ENCODE measurements at regions not wholly inside any gene's neighbourhood (a gene's known extent, or its start where the extent isn't known, plus 50 kb on each side); places are given as distances from the start of the nearest gene placed in this dataset.
"Not testable (repeated sequence)": the region's sequence is repeated elsewhere in the genome, so short reads cannot be mapped to it uniquely, and the experiment has no call there.

DNA sequence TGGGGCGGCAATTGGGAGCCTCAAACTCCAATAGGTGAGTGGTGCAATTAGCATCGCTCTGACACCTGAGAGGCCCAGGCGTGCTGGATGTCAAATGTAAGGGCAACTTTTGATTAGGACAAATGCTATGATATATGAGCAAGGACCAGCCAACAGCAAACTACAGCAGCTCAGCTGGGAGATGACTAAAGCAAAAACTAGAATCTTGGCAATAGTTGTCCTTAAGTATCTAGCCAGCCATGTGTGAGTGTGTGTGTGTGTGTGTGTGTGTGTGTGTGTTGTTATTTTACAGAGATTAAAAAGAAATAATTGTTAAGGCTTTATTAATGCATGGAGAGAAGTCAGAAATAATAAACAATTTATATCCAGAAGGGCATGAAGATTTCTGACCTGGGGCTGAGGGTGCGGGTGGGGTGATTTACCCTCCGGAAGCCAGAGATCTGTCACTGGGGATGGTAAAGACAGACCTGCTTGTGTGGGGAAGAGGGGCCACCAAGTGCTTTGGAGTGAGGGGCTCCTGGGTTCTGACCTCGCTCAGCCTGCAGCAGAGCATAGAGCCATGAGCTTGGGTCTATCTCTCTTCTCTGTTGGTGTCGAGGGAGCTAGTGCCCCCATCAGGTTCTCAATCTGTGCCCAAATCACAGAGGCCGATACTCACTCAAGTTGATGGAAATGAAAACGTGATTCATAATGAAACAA is 77.3 kb downstream of the EMX2 start:
- H3K4me1 ChIP-seq (ENCODE audit: insufficient read depth, low read length), result no peaks in the 10 kb centered on the region

DNA sequence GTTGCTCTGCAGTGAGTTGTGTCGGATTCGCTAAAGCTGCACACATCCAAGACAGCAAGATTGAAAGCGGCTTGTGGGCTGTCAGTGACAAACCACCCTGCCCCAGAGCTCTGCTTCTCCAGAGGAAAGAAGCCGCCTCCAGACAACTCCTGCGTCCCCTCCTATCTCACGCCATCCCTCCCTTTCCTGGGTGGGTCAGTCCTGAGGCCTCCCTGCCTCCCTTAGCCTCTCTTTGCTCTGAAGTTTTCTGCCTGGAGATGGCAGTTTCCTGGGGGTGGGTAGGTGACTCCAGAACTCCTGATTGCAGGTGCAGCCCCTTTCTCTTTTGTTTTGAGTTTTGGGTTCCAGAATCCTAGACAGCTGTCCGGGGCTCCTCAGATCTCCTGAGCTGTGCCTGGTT is 78.7 kb downstream of the EMX2 start:
- Histone ChIP-seq H3K27ac (ENCODE audit: low read length) (no peak overlapping the region), H3K27me3 (ENCODE audit: insufficient read depth, low read length) (no peaks in the 10 kb centered on the region), H3K4me3 (ENCODE audit: low read length) (no peak overlapping the region), H3K36me3 (ENCODE audit: insufficient read depth, low read depth, low read length) (no peaks in the 10 kb centered on the region), H3K4me1 (ENCODE audit: insufficient read depth, low read length) (no peaks in the 10 kb centered on the region), H3K9ac (ENCODE audit: low read depth, low read length) (no peak overlapping the region), H3K9me3 (ENCODE audit: insufficient read depth, low read depth, low read length) (no peaks in the 10 kb centered on the region)

More for the DNA sequence above, 77.3 kb downstream of the EMX2 start:
- Histone ChIP-seq H3K9me3 (ENCODE audit: insufficient read depth, low read depth, low read length) (no peaks in the 10 kb centered on the region), H3K27ac (ENCODE audit: low read length) (no peak overlapping the region), H3K9ac (ENCODE audit: low read depth, low read length) (no peak overlapping the region), H3K27me3 (ENCODE audit: insufficient read depth, low read length) (no peaks in the 10 kb centered on the region), H3K4me3 (ENCODE audit: low read length) (no peak overlapping the region), H3K36me3 (ENCODE audit: insufficient read depth, low read depth, low read length) (no peaks in the 10 kb centered on the region)

DNA sequence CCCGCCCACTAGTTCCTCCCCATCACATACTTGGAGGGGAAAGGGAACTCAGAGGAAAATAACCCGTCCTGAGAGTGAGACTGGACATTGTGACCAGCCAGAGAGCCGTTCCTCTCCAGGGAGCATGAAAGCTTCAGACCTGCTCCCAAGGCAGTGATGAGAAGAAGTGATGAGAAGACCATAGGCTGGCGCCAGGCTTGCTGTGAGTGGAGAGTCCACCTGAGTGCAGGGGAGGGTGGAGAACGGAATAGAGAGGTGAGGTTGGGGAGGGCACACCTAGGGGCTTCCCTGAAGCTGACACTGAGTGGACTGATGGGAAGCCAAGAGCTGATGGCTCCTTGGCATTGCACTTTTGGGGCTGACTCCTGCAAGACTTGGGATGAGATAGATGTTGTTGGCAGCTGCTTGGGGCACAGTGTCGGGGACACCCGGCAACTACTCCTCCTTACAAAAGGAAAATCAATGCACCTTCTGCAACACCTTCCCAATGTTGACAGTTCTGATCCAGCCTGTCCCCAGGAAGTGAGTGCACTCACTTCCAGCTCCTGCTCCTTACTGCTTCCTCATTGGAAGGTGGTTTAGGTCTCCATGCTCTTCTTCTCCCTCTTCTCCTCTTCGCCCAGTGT is 79.4 kb downstream of the EMX2 start:
- H3K36me3 ChIP-seq (ENCODE audit: insufficient read depth, low read depth, low read length), result no peaks in the 10 kb centered on the region
- H3K4me1 ChIP-seq (ENCODE audit: insufficient read depth, low read length), result no peaks in the 10 kb centered on the region
- H3K9me3 ChIP-seq (ENCODE audit: insufficient read depth, low read depth, low read length), result no peaks in the 10 kb centered on the region
- no peaks in the 10 kb centered on the region for H3K27me3 ChIP-seq (ENCODE audit: insufficient read depth, low read length)
- H3K4me3 ChIP-seq (ENCODE audit: low read length), result no peak overlapping the region
- H3K27ac ChIP-seq (ENCODE audit: low read length), result no peak overlapping the region
- H3K9ac ChIP-seq (ENCODE audit: low read depth, low read length), result no peak overlapping the region

- Histone ChIP-seq H3K27ac (ENCODE audit: low read length) (no peak overlapping the region), H3K27me3 (ENCODE audit: insufficient read depth, low read length) (no peaks in the 10 kb centered on the region), H3K9ac (ENCODE audit: low read depth, low read length) (no peak overlapping the region), H3K4me1 (ENCODE audit: insufficient read depth, low read length) (no peaks in the 10 kb centered on the region), H3K36me3 (ENCODE audit: insufficient read depth, low read depth, low read length) (no peaks in the 10 kb centered on the region), H3K9me3 (ENCODE audit: insufficient read depth, low read depth, low read length) (no peaks in the 10 kb centered on the region), H3K4me3 (ENCODE audit: low read length) (no peak overlapping the region)
These were observed 80.1 kb downstream of the EMX2 start for GRCh38 chr10:117622471-117623184.

DNA sequence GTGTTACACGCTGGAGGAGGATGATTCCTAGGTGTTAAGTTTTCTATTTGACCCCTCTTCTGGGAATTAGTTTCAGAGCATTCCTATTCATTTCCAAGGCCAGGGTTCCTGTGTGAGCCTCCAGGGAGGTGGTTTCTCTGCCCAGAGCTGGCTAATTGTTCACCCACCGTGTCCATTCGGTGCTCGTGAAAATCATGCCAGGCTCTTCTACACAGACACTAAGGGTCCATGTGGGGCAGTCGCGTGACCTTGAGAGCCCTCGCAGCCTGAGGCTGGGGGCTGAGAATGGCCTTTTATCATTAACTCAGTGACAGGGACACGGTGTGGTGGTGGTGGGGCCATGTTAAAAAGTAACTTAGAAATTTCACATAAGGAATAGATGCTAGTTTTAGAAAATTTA is 83.7 kb downstream of the EMX2 start:
- Histone ChIP-seq H3K36me3 (ENCODE audit: insufficient read depth, low read depth, low read length) (no peaks in the 10 kb centered on the region), H3K9me3 (ENCODE audit: insufficient read depth, low read depth, low read length) (no peaks in the 10 kb centered on the region), H3K4me1 (ENCODE audit: insufficient read depth, low read length) (no peaks in the 10 kb centered on the region), H3K27me3 (ENCODE audit: insufficient read depth, low read length) (no peaks in the 10 kb centered on the region), H3K9ac (ENCODE audit: low read depth, low read length) (no peak overlapping the region), H3K4me3 (ENCODE audit: low read length) (no peak overlapping the region), H3K27ac (ENCODE audit: low read length) (no peak overlapping the region)

GRCh38 chr10:117627561-117627960 is 85.0 kb downstream of the EMX2 start:
- Histone ChIP-seq H3K4me3 (ENCODE audit: low read length) (no peak overlapping the region), H3K27ac (ENCODE audit: low read length) (no peak overlapping the region), H3K9me3 (ENCODE audit: insufficient read depth, low read depth, low read length) (no peaks in the 10 kb centered on the region), H3K4me1 (ENCODE audit: insufficient read depth, low read length) (no peaks in the 10 kb centered on the region), H3K27me3 (ENCODE audit: insufficient read depth, low read length) (no peaks in the 10 kb centered on the region), H3K9ac (ENCODE audit: low read depth, low read length) (no peak overlapping the region), H3K36me3 (ENCODE audit: insufficient read depth, low read depth, low read length) (no peaks in the 10 kb centered on the region)

GRCh38 chr10:117629717-117630116 is 87.2 kb downstream of the EMX2 start:
- not testable (repeated sequence) for H3K27ac ChIP-seq (ENCODE audit: low read length); H3K4me1 ChIP-seq (ENCODE audit: insufficient read depth, low read length); H3K4me3 ChIP-seq (ENCODE audit: low read length); H3K27me3 ChIP-seq (ENCODE audit: insufficient read depth, low read length); H3K9ac ChIP-seq (ENCODE audit: low read depth, low read length); H3K36me3 ChIP-seq (ENCODE audit: insufficient read depth, low read depth, low read length); H3K9me3 ChIP-seq (ENCODE audit: insufficient read depth, low read depth, low read length)

DNA sequence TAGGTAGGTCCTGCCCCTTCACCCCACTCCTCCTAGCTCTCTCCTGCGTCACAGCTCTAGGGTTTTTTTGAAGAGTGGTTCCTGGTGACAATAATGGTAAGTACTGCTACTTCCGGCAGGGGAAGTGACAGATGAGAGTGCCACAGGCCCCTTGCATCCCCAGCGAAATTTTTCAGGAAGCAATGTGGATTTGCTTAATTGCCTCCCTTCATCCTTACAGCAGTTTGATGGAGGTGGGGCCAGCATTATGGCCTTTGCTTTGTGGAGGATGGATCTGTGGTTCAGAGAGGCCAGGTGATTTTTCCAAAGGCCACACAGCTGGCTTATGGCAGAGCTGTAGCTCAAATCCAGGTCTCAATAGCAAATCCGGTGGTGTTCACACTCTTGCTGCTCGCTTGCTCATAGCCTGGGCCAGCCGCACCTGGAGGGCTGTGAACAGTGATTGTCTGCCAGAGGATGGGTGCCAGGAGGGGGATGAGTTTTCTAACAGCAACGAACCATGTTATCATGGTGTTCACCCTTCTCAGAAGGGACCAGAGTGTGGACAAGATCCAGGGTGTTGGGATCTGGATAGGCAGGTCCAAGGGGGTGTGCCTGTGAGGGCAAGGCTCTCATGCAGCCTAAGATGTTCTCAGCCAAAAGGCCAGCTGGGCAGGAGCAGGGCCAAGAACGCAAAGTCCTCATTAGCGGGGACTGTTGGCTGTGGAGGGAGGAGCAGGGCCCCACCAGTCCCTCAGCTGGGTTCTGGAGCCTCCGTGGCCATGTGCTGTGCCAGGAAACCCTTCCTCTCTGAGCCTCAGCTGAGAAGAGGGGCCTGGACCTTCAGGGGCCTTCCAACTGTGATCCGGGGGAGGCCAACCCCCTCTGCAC is 89.0 kb downstream of the EMX2 start:
- no peaks in the 10 kb centered on the region for H3K4me1 ChIP-seq (ENCODE audit: insufficient read depth, low read length)
- H3K27ac ChIP-seq (ENCODE audit: low read length), result no peak overlapping the region
- no peak overlapping the region for H3K9ac ChIP-seq (ENCODE audit: low read depth, low read length)
- H3K27me3 ChIP-seq (ENCODE audit: insufficient read depth, low read length), result no peaks in the 10 kb centered on the region
- H3K9me3 ChIP-seq (ENCODE audit: insufficient read depth, low read depth, low read length), result no peaks in the 10 kb centered on the region
- no peak overlapping the region for H3K4me3 ChIP-seq (ENCODE audit: low read length)
- H3K36me3 ChIP-seq (ENCODE audit: insufficient read depth, low read depth, low read length), result no peaks in the 10 kb centered on the region

DNA sequence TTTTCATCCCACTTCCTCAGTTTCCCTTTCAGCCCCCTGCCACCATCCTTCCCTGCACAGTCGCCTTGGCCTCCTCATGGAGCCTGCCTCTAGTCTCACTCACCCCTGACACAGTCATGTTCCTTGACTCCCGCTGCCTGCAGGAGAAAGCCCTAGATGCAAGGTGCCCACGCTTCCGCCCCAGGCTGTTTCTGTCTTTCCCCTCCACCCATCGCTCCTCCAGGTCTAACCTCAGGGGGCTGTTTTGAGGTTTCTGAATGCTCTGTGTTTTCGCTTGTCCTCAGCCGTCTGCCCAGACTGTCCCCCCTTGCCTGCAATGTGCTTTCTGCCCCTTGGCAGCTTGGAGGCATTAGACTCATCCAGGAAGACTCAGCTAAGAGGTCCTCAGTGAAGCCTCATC is 89.9 kb downstream of the EMX2 start:
- H3K4me3 ChIP-seq (ENCODE audit: low read length), result no peak overlapping the region
- no peaks in the 10 kb centered on the region for H3K4me1 ChIP-seq (ENCODE audit: insufficient read depth, low read length)
- H3K27me3 ChIP-seq (ENCODE audit: insufficient read depth, low read length), result no peaks in the 10 kb centered on the region
- no peak overlapping the region for H3K27ac ChIP-seq (ENCODE audit: low read length)
- H3K9ac ChIP-seq (ENCODE audit: low read depth, low read length), result no peak overlapping the region
- H3K9me3 ChIP-seq (ENCODE audit: insufficient read depth, low read depth, low read length), result no peaks in the 10 kb centered on the region
- no peaks in the 10 kb centered on the region for H3K36me3 ChIP-seq (ENCODE audit: insufficient read depth, low read depth, low read length)

GRCh38 chr10:117635826-117636225 is 93.3 kb downstream of the EMX2 start:
- Histone ChIP-seq H3K27me3 (ENCODE audit: insufficient read depth, low read length) (no peaks in the 10 kb centered on the region), H3K4me1 (ENCODE audit: insufficient read depth, low read length) (no peaks in the 10 kb centered on the region), H3K4me3 (ENCODE audit: low read length) (no peak overlapping the region), H3K9me3 (ENCODE audit: insufficient read depth, low read depth, low read length) (no peaks in the 10 kb centered on the region), H3K27ac (ENCODE audit: low read length) (no peak overlapping the region), H3K9ac (ENCODE audit: low read depth, low read length) (no peak overlapping the region), H3K36me3 (ENCODE audit: insufficient read depth, low read depth, low read length) (no peaks in the 10 kb centered on the region)

DNA sequence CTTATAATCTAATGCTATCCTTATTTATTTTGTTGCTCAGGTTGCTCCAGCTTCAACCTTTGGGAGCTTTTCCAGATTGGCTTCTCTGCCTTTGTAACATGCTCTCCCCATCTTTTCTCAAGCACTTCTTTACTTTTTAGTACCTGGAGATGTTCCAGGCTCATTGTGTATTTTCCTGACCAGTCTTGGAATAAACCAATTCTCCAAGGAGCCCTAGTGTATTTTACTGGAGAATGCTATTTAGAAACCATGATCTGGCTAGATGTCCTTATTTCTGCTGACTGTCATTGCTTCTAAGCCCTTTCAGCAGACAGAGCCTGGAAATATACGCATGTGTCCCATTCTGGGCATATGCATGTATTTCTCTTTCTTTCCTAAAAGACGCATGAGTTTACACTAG is 95.7 kb downstream of the EMX2 start:
- H3K9me3 ChIP-seq (ENCODE audit: insufficient read depth, low read depth, low read length), result no peaks in the 10 kb centered on the region
- no peak overlapping the region for H3K9ac ChIP-seq (ENCODE audit: low read depth, low read length)
- H3K4me3 ChIP-seq (ENCODE audit: low read length), result no peak overlapping the region
- H3K36me3 ChIP-seq (ENCODE audit: insufficient read depth, low read depth, low read length), result no peaks in the 10 kb centered on the region
- no peak overlapping the region for H3K27ac ChIP-seq (ENCODE audit: low read length)
- no peaks in the 10 kb centered on the region for H3K27me3 ChIP-seq (ENCODE audit: insufficient read depth, low read length)
- H3K4me1 ChIP-seq (ENCODE audit: insufficient read depth, low read length), result no peaks in the 10 kb centered on the region

All from iPS-20b (cell line).